PFSK-1 (cell line): ENCODE measurements at regions not wholly inside any gene's neighbourhood (a gene's known extent, or its start where the extent isn't known, plus 50 kb on each side); places are given as distances from the start of the nearest gene placed in this dataset.

Source experiments
- FOXP2 ChIP-seq: optimal IDR thresholded peaks from 2 replicates; pipeline ENCODE3; 2011; ENCODE audit warnings: borderline replicate concordance, control low read depth, inconsistent platforms; ENCODE audit not compliant: insufficient read depth; ENCODE audit errors: extremely low read length, extremely low read depth
- POLR2AphosphoS5 ChIP-seq: IDR thresholded peaks from 2 replicates; pipeline ENCODE4 v1.6.1; 2012; ENCODE audit warnings: low read depth, mild to moderate bottlenecking, control low read depth, low read length, moderate library complexity
- REST ChIP-seq, 2 experiments: IDR thresholded peaks; 2 replicates each; pipeline versions ENCODE4 v1.6.1 to v1.8.0; 2011 to 2012; ENCODE audit warnings: low read depth in 2 of 2, low read length in 2 of 2, control low read depth in 1 of 2, inconsistent platforms in 1 of 2, mild to moderate bottlenecking in 1 of 2, moderate library complexity in 1 of 2; ENCODE audit not compliant: insufficient read depth in 1 of 2
- SIN3A ChIP-seq: IDR thresholded peaks from 2 replicates; pipeline ENCODE4 v1.6.1; 2012; ENCODE audit warnings: mild to moderate bottlenecking, low read length, moderate library complexity, borderline replicate concordance; ENCODE audit not compliant: insufficient read depth
- TAF1 ChIP-seq: IDR thresholded peaks from 2 replicates; pipeline ENCODE4 v1.6.1; 2012; ENCODE audit warnings: low read length, control low read depth, borderline replicate concordance; ENCODE audit not compliant: insufficient read depth

DNA sequence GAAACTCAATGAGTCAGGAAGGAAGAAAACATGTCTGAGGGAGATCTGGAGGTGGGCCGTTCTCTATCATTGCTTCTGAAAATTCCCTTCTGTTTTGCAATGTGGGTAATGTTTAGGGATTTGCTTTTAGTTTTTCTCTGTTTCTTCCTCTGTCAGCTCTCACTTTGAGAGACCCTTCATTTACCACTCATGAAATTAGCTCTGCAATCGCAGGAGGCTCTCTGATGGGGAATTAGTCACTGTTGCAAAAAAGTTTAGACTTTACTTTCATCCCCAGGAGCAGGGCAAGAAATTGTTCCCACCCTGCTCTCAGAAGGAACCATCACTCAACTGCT, 80.0 kb upstream of the MAP4K3 start:
- TF ChIP-seq POLR2AphosphoS5 (no peak), SIN3A (no peak), REST (IDR thresholded peaks at IDR 0.05; ENCODE audit: insufficient read depth in 1 of 2, low read depth in 2 of 2, low read length in 2 of 2) (no peak), FOXP2 (no peak), TAF1 (no peak)

GRCh38 chr2:39517622-39518021, 80.5 kb upstream of the MAP4K3 start:
- TF ChIP-seq FOXP2 (no peak), REST (IDR thresholded peaks at IDR 0.05; ENCODE audit: insufficient read depth in 1 of 2, low read depth in 2 of 2, low read length in 2 of 2) (no peak), TAF1 (no peak), SIN3A (no peak), POLR2AphosphoS5 (no peak)

DNA sequence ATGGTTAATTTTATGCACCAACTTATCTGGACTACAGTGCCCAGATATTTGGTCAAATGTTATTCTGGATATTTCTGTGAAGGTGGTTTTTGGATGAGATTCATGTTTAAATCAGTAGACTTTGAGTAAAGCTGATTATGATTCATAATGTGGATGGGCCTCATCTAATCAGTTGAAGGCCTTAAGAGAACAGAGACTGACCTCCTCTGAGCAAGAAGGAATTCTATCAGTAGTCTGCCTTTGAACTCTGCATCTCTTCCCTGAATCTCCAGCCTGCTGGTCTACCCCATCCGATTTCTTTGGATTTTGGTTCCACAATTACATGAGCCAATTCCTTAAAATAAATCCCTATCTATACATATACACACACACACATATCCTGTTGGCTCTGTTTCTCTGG, 82.8 kb upstream of the MAP4K3 start:
- TF ChIP-seq REST (IDR thresholded peaks at IDR 0.05; ENCODE audit: insufficient read depth in 1 of 2, low read depth in 2 of 2, low read length in 2 of 2) (no peak), POLR2AphosphoS5 (no peak), FOXP2 (no peak), TAF1 (no peak), SIN3A (no peak)

DNA sequence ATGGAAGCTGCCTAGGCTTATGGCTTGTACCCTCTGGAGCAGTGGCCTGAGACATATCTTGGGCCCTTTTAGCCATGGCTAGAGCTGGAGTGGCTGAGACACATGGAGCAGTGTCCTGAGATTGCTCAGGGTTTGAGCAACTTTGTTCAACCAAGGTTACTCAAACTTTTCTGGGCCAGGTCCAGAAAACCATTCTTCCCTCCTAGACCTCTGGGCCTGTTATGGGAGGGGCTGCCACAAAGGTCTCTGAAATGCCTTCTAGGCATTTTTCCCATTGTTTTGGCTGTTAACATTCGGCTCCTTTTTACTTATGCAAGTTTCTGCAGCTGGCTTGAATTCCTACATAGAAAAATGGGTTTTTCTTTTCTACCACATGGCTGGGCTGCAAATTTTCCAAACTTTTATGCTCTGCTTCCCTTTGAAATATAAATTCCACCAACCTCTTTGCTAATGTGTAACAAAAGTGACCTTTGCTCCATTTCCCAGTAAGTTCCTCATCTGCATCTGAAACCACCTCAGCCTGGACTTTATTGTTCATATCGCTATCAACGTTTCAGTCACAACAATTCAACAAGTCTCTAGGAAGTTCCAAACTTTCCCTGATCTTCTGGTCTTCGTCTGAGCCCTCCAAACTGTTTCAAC, 84.9 kb upstream of the MAP4K3 start:
- no peak for TF ChIP-seq FOXP2
- no peak for TF ChIP-seq TAF1
- no peak for TF ChIP-seq POLR2AphosphoS5
- TF ChIP-seq SIN3A = no peak
- TF ChIP-seq REST (IDR thresholded peaks at IDR 0.05; ENCODE audit: insufficient read depth in 1 of 2, low read depth in 2 of 2, low read length in 2 of 2) = no peak

GRCh38 chr2:39522518-39522877, 85.4 kb upstream of the MAP4K3 start:
- TF ChIP-seq POLR2AphosphoS5 (no peak), FOXP2 (no peak), TAF1 (no peak), SIN3A (no peak), REST (IDR thresholded peaks at IDR 0.05; ENCODE audit: insufficient read depth in 1 of 2, low read depth in 2 of 2, low read length in 2 of 2) (no peak)
